ENCODE measurements at regions not wholly inside any gene's neighbourhood (a gene's known extent, or its start where the extent isn't known, plus 50 kb on each side); places are given as distances from the start of the nearest gene placed in this dataset.

- WGBS (ENCODE audit: insufficient coverage, low lambda C conversion rate) = 56% methylated on average over 6 of the region's 8 CpGs
- H3K4me1 ChIP-seq (ENCODE audit: control insufficient read depth, insufficient read depth, low read length) = no peaks in the 10 kb centered on the region
- no peaks in the 10 kb centered on the region for H3K27me3 ChIP-seq (ENCODE audit: control insufficient read depth, insufficient read depth, low read length)
- DNase-seq = no peak
- H3K9me3 ChIP-seq (ENCODE audit: control insufficient read depth, low read depth, low read length) = no peaks in the 10 kb centered on the region
- no peaks in the 10 kb centered on the region for H3K36me3 ChIP-seq (ENCODE audit: control insufficient read depth, insufficient read depth, low read length)
- H3K4me3 ChIP-seq (ENCODE audit: low read length) = no peak overlapping the region
- no peak overlapping the region for H3K27ac ChIP-seq (ENCODE audit: low read length)
Measured at GRCh38 chr1:17973694-17974093, 133.9 kb upstream of the IGSF21 start.

- Histone ChIP-seq H3K4me1 (ENCODE audit: control insufficient read depth, insufficient read depth, low read length) (no peaks in the 10 kb centered on the region), H3K9me3 (ENCODE audit: control insufficient read depth, low read depth, low read length) (no peaks in the 10 kb centered on the region), H3K27ac (ENCODE audit: low read length) (no peak overlapping the region), H3K4me3 (ENCODE audit: low read length) (no peak overlapping the region), H3K27me3 (ENCODE audit: control insufficient read depth, insufficient read depth, low read length) (no peaks in the 10 kb centered on the region), H3K36me3 (ENCODE audit: control insufficient read depth, insufficient read depth, low read length) (no peaks in the 10 kb centered on the region)
- no peak for DNase-seq
Measured at GRCh38 chr1:17976854-17977253, 130.7 kb upstream of the IGSF21 start.

GRCh38 chr1:17978016-17978415, 129.6 kb upstream of the IGSF21 start:
- H3K27ac ChIP-seq (ENCODE audit: low read length) = no peak overlapping the region
- H3K27me3 ChIP-seq (ENCODE audit: control insufficient read depth, insufficient read depth, low read length) = no peaks in the 10 kb centered on the region
- H3K9me3 ChIP-seq (ENCODE audit: control insufficient read depth, low read depth, low read length) = no peaks in the 10 kb centered on the region
- H3K4me3 ChIP-seq (ENCODE audit: low read length) = no peak overlapping the region
- no peaks in the 10 kb centered on the region for H3K4me1 ChIP-seq (ENCODE audit: control insufficient read depth, insufficient read depth, low read length)
- DNase-seq = no peak
- no peaks in the 10 kb centered on the region for H3K36me3 ChIP-seq (ENCODE audit: control insufficient read depth, insufficient read depth, low read length)
- WGBS (ENCODE audit: insufficient coverage, low lambda C conversion rate) = no CpG with 5 or more reads among the region's 3 CpGs

GRCh38 chr1:17979815-17980214, 127.8 kb upstream of the IGSF21 start:
- no peak for DNase-seq
- no peaks in the 10 kb centered on the region for H3K9me3 ChIP-seq (ENCODE audit: control insufficient read depth, low read depth, low read length)
- no peaks in the 10 kb centered on the region for H3K36me3 ChIP-seq (ENCODE audit: control insufficient read depth, insufficient read depth, low read length)
- H3K4me1 ChIP-seq (ENCODE audit: control insufficient read depth, insufficient read depth, low read length) = no peaks in the 10 kb centered on the region
- H3K4me3 ChIP-seq (ENCODE audit: low read length) = no peak overlapping the region
- no peak overlapping the region for H3K27ac ChIP-seq (ENCODE audit: low read length)
- WGBS (ENCODE audit: insufficient coverage, low lambda C conversion rate) = 90% methylated on average over 2 of the region's 6 CpGs
- no peaks in the 10 kb centered on the region for H3K27me3 ChIP-seq (ENCODE audit: control insufficient read depth, insufficient read depth, low read length)

- Histone ChIP-seq H3K9me3 (ENCODE audit: control insufficient read depth, low read depth, low read length) (no peaks in the 10 kb centered on the region), H3K27ac (ENCODE audit: low read length) (no peak overlapping the region), H3K4me1 (ENCODE audit: control insufficient read depth, insufficient read depth, low read length) (no peaks in the 10 kb centered on the region), H3K27me3 (ENCODE audit: control insufficient read depth, insufficient read depth, low read length) (no peaks in the 10 kb centered on the region), H3K4me3 (ENCODE audit: low read length) (no peak overlapping the region), H3K36me3 (ENCODE audit: control insufficient read depth, insufficient read depth, low read length) (no peaks in the 10 kb centered on the region)
- WGBS (ENCODE audit: insufficient coverage, low lambda C conversion rate) = 78% methylated on average over 3 of the region's 6 CpGs
- DNase-seq = no peak
Measured at GRCh38 chr1:17982197-17982596, 125.4 kb upstream of the IGSF21 start.

GRCh38 chr1:17984583-17984982, 123.0 kb upstream of the IGSF21 start:
- no peak overlapping the region for H3K4me3 ChIP-seq (ENCODE audit: low read length)
- H3K9me3 ChIP-seq (ENCODE audit: control insufficient read depth, low read depth, low read length) = no peaks in the 10 kb centered on the region
- H3K36me3 ChIP-seq (ENCODE audit: control insufficient read depth, insufficient read depth, low read length) = no peaks in the 10 kb centered on the region
- no peaks in the 10 kb centered on the region for H3K27me3 ChIP-seq (ENCODE audit: control insufficient read depth, insufficient read depth, low read length)
- H3K4me1 ChIP-seq (ENCODE audit: control insufficient read depth, insufficient read depth, low read length) = no peaks in the 10 kb centered on the region
- no peak for DNase-seq
- H3K27ac ChIP-seq (ENCODE audit: low read length) = no peak overlapping the region
- WGBS (ENCODE audit: insufficient coverage, low lambda C conversion rate) = no CpG with 5 or more reads among the region's 9 CpGs

- no peaks in the 10 kb centered on the region for H3K27me3 ChIP-seq (ENCODE audit: control insufficient read depth, insufficient read depth, low read length)
- no peak overlapping the region for H3K4me3 ChIP-seq (ENCODE audit: low read length)
- H3K27ac ChIP-seq (ENCODE audit: low read length) = no peak overlapping the region
- no peaks in the 10 kb centered on the region for H3K9me3 ChIP-seq (ENCODE audit: control insufficient read depth, low read depth, low read length)
- H3K4me1 ChIP-seq (ENCODE audit: control insufficient read depth, insufficient read depth, low read length) = no peaks in the 10 kb centered on the region
- no peaks in the 10 kb centered on the region for H3K36me3 ChIP-seq (ENCODE audit: control insufficient read depth, insufficient read depth, low read length)
- DNase-seq = no peak
- no CpG with 5 or more reads among the region's 9 CpGs for WGBS (ENCODE audit: insufficient coverage, low lambda C conversion rate)
Measured at GRCh38 chr1:17986156-17986555, 121.4 kb upstream of the IGSF21 start.

- WGBS (ENCODE audit: insufficient coverage, low lambda C conversion rate) = no CpG with 5 or more reads among the region's 1 CpG
- H3K27ac ChIP-seq (ENCODE audit: low read length) = no peak overlapping the region
- no peak overlapping the region for H3K4me3 ChIP-seq (ENCODE audit: low read length)
- no peak for DNase-seq
- H3K36me3 ChIP-seq (ENCODE audit: control insufficient read depth, insufficient read depth, low read length) = no peaks in the 10 kb centered on the region
- H3K27me3 ChIP-seq (ENCODE audit: control insufficient read depth, insufficient read depth, low read length) = no peaks in the 10 kb centered on the region
- H3K9me3 ChIP-seq (ENCODE audit: control insufficient read depth, low read depth, low read length) = no peaks in the 10 kb centered on the region
- H3K4me1 ChIP-seq (ENCODE audit: control insufficient read depth, insufficient read depth, low read length) = no peaks in the 10 kb centered on the region
Measured at GRCh38 chr1:17990401-17990800, 117.2 kb upstream of the IGSF21 start.

- DNase-seq = no peak
- Histone ChIP-seq H3K9me3 (ENCODE audit: control insufficient read depth, low read depth, low read length) (no peaks in the 10 kb centered on the region), H3K27me3 (ENCODE audit: control insufficient read depth, insufficient read depth, low read length) (no peaks in the 10 kb centered on the region), H3K27ac (ENCODE audit: low read length) (no peak overlapping the region), H3K4me1 (ENCODE audit: control insufficient read depth, insufficient read depth, low read length) (no peaks in the 10 kb centered on the region), H3K4me3 (ENCODE audit: low read length) (no peak overlapping the region), H3K36me3 (ENCODE audit: control insufficient read depth, insufficient read depth, low read length) (no peaks in the 10 kb centered on the region)
- no CpG with 5 or more reads among the region's 4 CpGs for WGBS (ENCODE audit: insufficient coverage, low lambda C conversion rate)
Measured at GRCh38 chr1:17991996-17992395, 115.6 kb upstream of the IGSF21 start.

GRCh38 chr1:17992800-17993199, 114.8 kb upstream of the IGSF21 start:
- no peaks in the 10 kb centered on the region for H3K36me3 ChIP-seq (ENCODE audit: control insufficient read depth, insufficient read depth, low read length)
- H3K27ac ChIP-seq (ENCODE audit: low read length) = no peak overlapping the region
- no peaks in the 10 kb centered on the region for H3K9me3 ChIP-seq (ENCODE audit: control insufficient read depth, low read depth, low read length)
- DNase-seq = no peak
- H3K27me3 ChIP-seq (ENCODE audit: control insufficient read depth, insufficient read depth, low read length) = no peaks in the 10 kb centered on the region
- H3K4me1 ChIP-seq (ENCODE audit: control insufficient read depth, insufficient read depth, low read length) = no peaks in the 10 kb centered on the region
- H3K4me3 ChIP-seq (ENCODE audit: low read length) = no peak overlapping the region
- no CpG with 5 or more reads among the region's 5 CpGs for WGBS (ENCODE audit: insufficient coverage, low lambda C conversion rate)

- Histone ChIP-seq H3K36me3 (ENCODE audit: control insufficient read depth, insufficient read depth, low read length) (no peaks in the 10 kb centered on the region), H3K27me3 (ENCODE audit: control insufficient read depth, insufficient read depth, low read length) (no peaks in the 10 kb centered on the region), H3K4me1 (ENCODE audit: control insufficient read depth, insufficient read depth, low read length) (no peaks in the 10 kb centered on the region), H3K9me3 (ENCODE audit: control insufficient read depth, low read depth, low read length) (no peaks in the 10 kb centered on the region), H3K27ac (ENCODE audit: low read length) (no peak overlapping the region), H3K4me3 (ENCODE audit: low read length) (no peak overlapping the region)
- WGBS (ENCODE audit: insufficient coverage, low lambda C conversion rate) = 80% methylated on average over 1 of the region's 5 CpGs
- no peak for DNase-seq
Measured at GRCh38 chr1:17994046-17994445, 113.6 kb upstream of the IGSF21 start.

Measured in large intestine (tissue), 3 donors.